Gastrocnemius medialis (tissue), 4 donors: ENCODE measurements at regions not wholly inside any gene's neighbourhood (a gene's known extent, or its start where the extent isn't known, plus 50 kb on each side); places are given as distances from the start of the nearest gene placed in this dataset.

Experiments
- ATAC-seq, 2 donors: fragments of 150-250 bp; one replicate each; pipeline ENCODE4 v1.9.1; 2016
- DNase-seq, 2 donors: peaks; one replicate each; pipeline ENCODE4 v3.0.0-alpha.2; 2019
- H3K27ac ChIP-seq, 4 donors: fragments of 200-600 bp; sonication (generic); 1 replicate in 1 of 4; 2 replicates in 3 of 4; pipeline ENCODE4 v1.5.1; 2016 to 2018; ENCODE audit warnings: mild to moderate bottlenecking in 2 of 4, moderate library complexity in 1 of 4
- H3K27me3 ChIP-seq, 3 donors: fragments of 200-600 bp; sonication (generic) in 2 of 3; 1 replicate in 1 of 3; 2 replicates in 2 of 3; pipeline versions ENCODE4 v1.5.1 to v1.6.0; 2016 to 2019; ENCODE audit warnings: mild to moderate bottlenecking in 1 of 3, moderate library complexity in 1 of 3
- H3K36me3 ChIP-seq, 2 donors: fragments of 200-600 bp; sonication (generic) in 1 of 2; one replicate each; pipeline ENCODE4 v1.5.1; 2017 to 2018
- H3K4me1 ChIP-seq, 2 donors: fragments of 200-600 bp; sonication (generic) in 1 of 2; one replicate each; pipeline ENCODE4 v1.5.1; 2016 to 2017; ENCODE audit warnings: mild to moderate bottlenecking in 2 of 2
- H3K4me3 ChIP-seq, 4 donors: fragments of 200-600 bp; sonication (generic) in 3 of 4; 1 replicate in 1 of 4; 2 replicates in 3 of 4; pipeline ENCODE4 v1.5.1; 2016 to 2019; ENCODE audit warnings: mild to moderate bottlenecking in 2 of 4
- H3K9me3 ChIP-seq, 3 donors: fragments of 200-600 bp; sonication (generic) in 2 of 3; 1 replicate in 1 of 3; 2 replicates in 2 of 3; pipeline ENCODE4 v1.5.1; 2016 to 2019
- POLR2A ChIP-seq, 2 donors: fragments of 450-650 bp; IDR thresholded peaks; one replicate each; pipeline ENCODE4 v1.6.1; 2017; ENCODE audit warnings: antibody characterized with exemption in 2 of 2, mild to moderate bottlenecking in 2 of 2, moderate library complexity in 2 of 2
- in situ Hi-C, 4 donors: fragments of 200-750 bp; cut with MboI; loops; one replicate each; pipeline versions ENCODE4 v1.15.0 to v1.8.0; 2017; ENCODE audit warnings: low sequenced_read_pairs in 4 of 4
- intact Hi-C: fragments of 100-400 bp; cut with DNase I; formaldehyde crosslinking; loops from one replicate; pipeline ENCODE4 v1.15.1; 2023; ENCODE audit warnings: low total_unique reads
- TF ChIP-seq, protein P1 (sequence below), 5 experiments: fragments of 450-650 bp in 3 of 5; fragments of 200-600 bp in 2 of 5; sonication (generic) in 2 of 5; IDR thresholded peaks in 4 of 5; conservative IDR thresholded peaks in 1 of 5; 1 replicate in 4 of 5; 2 replicates in 1 of 5; pipeline ENCODE4 v1.5.1; 2016 to 2019; ENCODE audit warnings: antibody characterized with exemption in 5 of 5, mild to moderate bottlenecking in 3 of 5, moderate library complexity in 3 of 5

DNA sequence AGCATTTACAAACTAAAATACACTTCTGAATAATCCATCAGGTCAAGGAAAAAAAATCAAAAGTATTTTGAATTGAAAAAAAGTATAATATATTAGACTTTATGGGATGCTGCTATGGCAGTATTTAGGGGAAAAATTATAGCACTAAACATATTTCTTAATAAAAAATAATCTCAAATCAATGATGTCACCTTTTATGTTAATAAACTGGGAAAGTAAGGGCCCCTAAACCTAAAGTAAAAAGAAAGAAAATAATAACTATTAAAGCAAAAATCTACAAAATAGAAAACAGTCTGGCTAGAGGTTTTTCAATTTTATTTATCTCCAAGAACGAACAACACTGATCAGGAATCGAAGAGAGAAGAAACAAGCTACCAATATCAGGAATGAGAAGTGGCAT, 160.8 kb upstream of the PLXNA2 start:
- Histone ChIP-seq H3K36me3 (no peaks in the 10 kb centered on the region), H3K27ac (no peak overlapping the region), H3K27me3 (no peaks in the 10 kb centered on the region), H3K4me3 (no peak overlapping the region), H3K9me3 (no peaks in the 10 kb centered on the region), H3K4me1 (no peaks in the 10 kb centered on the region)
- no peak for TF ChIP-seq POLR2A (IDR thresholded peaks at IDR 0.05)
- TF ChIP-seq, protein P1, sequence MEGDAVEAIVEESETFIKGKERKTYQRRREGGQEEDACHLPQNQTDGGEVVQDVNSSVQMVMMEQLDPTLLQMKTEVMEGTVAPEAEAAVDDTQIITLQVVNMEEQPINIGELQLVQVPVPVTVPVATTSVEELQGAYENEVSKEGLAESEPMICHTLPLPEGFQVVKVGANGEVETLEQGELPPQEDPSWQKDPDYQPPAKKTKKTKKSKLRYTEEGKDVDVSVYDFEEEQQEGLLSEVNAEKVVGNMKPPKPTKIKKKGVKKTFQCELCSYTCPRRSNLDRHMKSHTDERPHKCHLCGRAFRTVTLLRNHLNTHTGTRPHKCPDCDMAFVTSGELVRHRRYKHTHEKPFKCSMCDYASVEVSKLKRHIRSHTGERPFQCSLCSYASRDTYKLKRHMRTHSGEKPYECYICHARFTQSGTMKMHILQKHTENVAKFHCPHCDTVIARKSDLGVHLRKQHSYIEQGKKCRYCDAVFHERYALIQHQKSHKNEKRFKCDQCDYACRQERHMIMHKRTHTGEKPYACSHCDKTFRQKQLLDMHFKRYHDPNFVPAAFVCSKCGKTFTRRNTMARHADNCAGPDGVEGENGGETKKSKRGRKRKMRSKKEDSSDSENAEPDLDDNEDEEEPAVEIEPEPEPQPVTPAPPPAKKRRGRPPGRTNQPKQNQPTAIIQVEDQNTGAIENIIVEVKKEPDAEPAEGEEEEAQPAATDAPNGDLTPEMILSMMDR (IDR thresholded peaks at IDR 0.05 in 4 of 5, conservative IDR thresholded peaks at IDR 0.05 in 1 of 5), result no peak
- ATAC-seq (no peak), DNase-seq (no peak)
- in situ Hi-C loops (no loop called here), intact Hi-C loops (no loop called here)

DNA sequence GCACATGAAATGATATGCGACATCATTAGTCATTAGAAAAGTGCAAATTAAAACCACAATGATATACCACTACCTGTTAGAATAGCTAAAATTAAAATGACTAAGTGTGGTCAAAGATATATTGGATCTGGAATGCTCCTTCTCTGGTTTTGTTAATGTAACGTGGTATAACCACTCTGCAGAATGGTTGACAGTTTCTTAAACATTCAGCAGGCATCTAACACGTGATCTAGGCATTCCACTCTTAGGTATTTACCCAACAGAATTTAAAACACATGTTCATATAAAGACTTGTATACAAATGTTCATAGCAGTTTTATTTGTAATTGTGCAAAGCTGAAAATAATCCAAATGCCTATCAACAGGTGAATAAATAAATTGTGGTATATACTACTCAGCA, 165.0 kb upstream of the PLXNA2 start:
- no peaks in the 10 kb centered on the region for H3K36me3 ChIP-seq
- H3K27ac ChIP-seq, result no peak overlapping the region
- DNase-seq (no peak), ATAC-seq (no peak)
- in situ Hi-C loops (no loop called here), intact Hi-C loops (no loop called here)
- no peaks in the 10 kb centered on the region for H3K27me3 ChIP-seq
- no peak overlapping the region for H3K4me3 ChIP-seq
- TF ChIP-seq, protein P1 (IDR thresholded peaks at IDR 0.05 in 4 of 5, conservative IDR thresholded peaks at IDR 0.05 in 1 of 5), result no peak
- no peak for TF ChIP-seq POLR2A (IDR thresholded peaks at IDR 0.05)
- no peaks in the 10 kb centered on the region for H3K4me1 ChIP-seq
- H3K9me3 ChIP-seq, result no peaks in the 10 kb centered on the region

- in situ Hi-C loops (no loop called here), intact Hi-C loops (no loop called here)
- Histone ChIP-seq H3K27ac (no peak overlapping the region), H3K36me3 (no peaks in the 10 kb centered on the region), H3K9me3 (no peaks in the 10 kb centered on the region), H3K4me3 (no peak overlapping the region), H3K4me1 (no peaks in the 10 kb centered on the region), H3K27me3 (no peaks in the 10 kb centered on the region)
- TF ChIP-seq, protein P1 (IDR thresholded peaks at IDR 0.05 in 4 of 5, conservative IDR thresholded peaks at IDR 0.05 in 1 of 5), result no peak
- TF ChIP-seq POLR2A (IDR thresholded peaks at IDR 0.05), result no peak
- ATAC-seq (no peak), DNase-seq (no peak)
Observed at GRCh38 chr1:208410409-208410808, 166.2 kb upstream of the PLXNA2 start.

DNA sequence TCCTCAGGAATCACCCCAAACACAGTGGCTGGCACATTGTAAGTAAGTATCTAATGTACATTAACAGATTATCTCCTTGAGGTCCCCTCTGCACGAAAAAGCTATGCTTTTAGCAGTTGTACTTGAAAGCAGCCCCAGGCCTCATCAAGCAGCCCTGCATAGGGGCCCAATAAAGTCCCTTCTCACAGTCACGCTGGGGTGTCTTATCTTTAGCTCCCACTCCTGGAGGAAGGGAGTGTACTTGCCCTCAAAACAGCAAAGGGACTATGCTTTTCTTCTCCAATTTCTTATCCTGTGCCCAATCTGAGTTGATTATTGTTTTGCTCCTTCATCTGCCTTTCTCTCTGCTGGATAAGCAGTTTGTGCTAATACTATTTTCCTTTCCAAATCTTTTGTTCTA, 168.8 kb upstream of the PLXNA2 start:
- H3K4me3 ChIP-seq, result no peak overlapping the region
- no peaks in the 10 kb centered on the region for H3K4me1 ChIP-seq
- H3K9me3 ChIP-seq, result no peaks in the 10 kb centered on the region
- ATAC-seq, result no peak
- no peak overlapping the region for H3K27ac ChIP-seq
- in situ Hi-C loops, result no loop called here
- no peak for DNase-seq
- no peaks in the 10 kb centered on the region for H3K36me3 ChIP-seq
- intact Hi-C loops, result no loop called here
- no peaks in the 10 kb centered on the region for H3K27me3 ChIP-seq
- TF ChIP-seq, protein P1 (IDR thresholded peaks at IDR 0.05 in 4 of 5, conservative IDR thresholded peaks at IDR 0.05 in 1 of 5), result no peak
- no peak for TF ChIP-seq POLR2A (IDR thresholded peaks at IDR 0.05)

GRCh38 chr1:208418667-208419066, 174.5 kb upstream of the PLXNA2 start:
- no peaks in the 10 kb centered on the region for H3K4me1 ChIP-seq
- no peaks in the 10 kb centered on the region for H3K27me3 ChIP-seq
- no peaks in the 10 kb centered on the region for H3K9me3 ChIP-seq
- intact Hi-C loops (no loop called here), in situ Hi-C loops (no loop called here)
- TF ChIP-seq, protein P1 (IDR thresholded peaks at IDR 0.05 in 4 of 5, conservative IDR thresholded peaks at IDR 0.05 in 1 of 5), result no peak
- no peak for TF ChIP-seq POLR2A (IDR thresholded peaks at IDR 0.05)
- ATAC-seq (no peak), DNase-seq (no peak)
- H3K4me3 ChIP-seq, result no peak overlapping the region
- no peak overlapping the region for H3K27ac ChIP-seq
- no peaks in the 10 kb centered on the region for H3K36me3 ChIP-seq
